Right atrium auricular region (tissue), 2 donors: ENCODE measurements at regions not wholly inside any gene's neighbourhood (a gene's known extent, or its start where the extent isn't known, plus 50 kb on each side); places are given as distances from the start of the nearest gene placed in this dataset.
"Not testable (repeated sequence)": the region's sequence is repeated elsewhere in the genome, so short reads cannot be mapped to it uniquely, and the experiment has no call there.

Source experiments
- DNase-seq: peaks from one replicate; pipeline ENCODE4 v3.0.0-alpha.2; 2019; ENCODE audit warnings: low spot score
- H3K27ac ChIP-seq, 2 donors: fragments of 200-600 bp; sonication (generic); 1 replicate in 1 of 2; 2 replicates in 1 of 2; pipeline ENCODE4 v1.5.1; 2016 to 2019
- H3K27me3 ChIP-seq, 2 donors: fragments of 200-600 bp; sonication (generic); one replicate each; pipeline versions ENCODE4 v1.5.1 to v1.6.0; 2017 to 2019
- H3K36me3 ChIP-seq: fragments of 200-600 bp; sonication (generic); one replicate; pipeline ENCODE4 v1.5.1; 2016
- H3K4me1 ChIP-seq, 2 donors: fragments of 200-600 bp; sonication (generic); one replicate each; pipeline versions ENCODE4 v1.5.1 to v1.6.0; 2017 to 2019
- H3K4me3 ChIP-seq, 2 donors: fragments of 200-600 bp; sonication (generic); 1 replicate in 1 of 2; 2 replicates in 1 of 2; pipeline ENCODE4 v1.5.1; 2017 to 2019; ENCODE audit warnings: mild to moderate bottlenecking in 1 of 2, moderate library complexity in 1 of 2
- H3K9me3 ChIP-seq, 2 donors: fragments of 200-600 bp; sonication (generic); one replicate each; pipeline ENCODE4 v1.5.1; 2019
- CTCF ChIP-seq, 2 donors: fragments of 200-600 bp; sonication (generic); IDR thresholded peaks; one replicate each; pipeline ENCODE4 v1.5.1; 2019; ENCODE audit warnings: antibody characterized with exemption in 2 of 2

- Histone ChIP-seq H3K4me3 (no peak overlapping the region), H3K4me1 (peaks cover 0 to 10% of the 10 kb centered on the region in 2 donors), H3K27ac (no peak overlapping the region), H3K27me3 (peaks cover 0 to 17% of the 10 kb centered on the region in 2 donors), H3K36me3 (no peaks in the 10 kb centered on the region), H3K9me3 (peaks cover 0 to 5% of the 10 kb centered on the region in 2 donors)
- TF ChIP-seq CTCF (IDR thresholded peaks at IDR 0.05): no peak
- DNase-seq: no peak
Measured at GRCh38 chr16:55058576-55058975, 127.9 kb downstream of the IRX5 start.

GRCh38 chr16:55059146-55059545 is 128.5 kb downstream of the IRX5 start:
- DNase-seq: no peak
- Histone ChIP-seq H3K4me1 (peaks cover 0 to 10% of the 10 kb centered on the region in 2 donors), H3K4me3 (no peak overlapping the region), H3K9me3 (peaks cover 0 to 5% of the 10 kb centered on the region in 2 donors), H3K27me3 (peaks cover 0 to 17% of the 10 kb centered on the region in 2 donors), H3K27ac (no peak overlapping the region), H3K36me3 (no peaks in the 10 kb centered on the region)
- TF ChIP-seq CTCF (IDR thresholded peaks at IDR 0.05): no peak

- Histone ChIP-seq H3K4me3 (no peak overlapping the region), H3K9me3 (no peaks in the 10 kb centered on the region), H3K27ac (no peak overlapping the region), H3K4me1 (peaks cover 0 to 10% of the 10 kb centered on the region in 2 donors), H3K27me3 (peaks cover 0 to 6% of the 10 kb centered on the region in 2 donors), H3K36me3 (no peaks in the 10 kb centered on the region)
- no peak for TF ChIP-seq CTCF (IDR thresholded peaks at IDR 0.05)
- DNase-seq: no peak
Measured at GRCh38 chr16:55061126-55061525, 130.5 kb downstream of the IRX5 start.

DNA sequence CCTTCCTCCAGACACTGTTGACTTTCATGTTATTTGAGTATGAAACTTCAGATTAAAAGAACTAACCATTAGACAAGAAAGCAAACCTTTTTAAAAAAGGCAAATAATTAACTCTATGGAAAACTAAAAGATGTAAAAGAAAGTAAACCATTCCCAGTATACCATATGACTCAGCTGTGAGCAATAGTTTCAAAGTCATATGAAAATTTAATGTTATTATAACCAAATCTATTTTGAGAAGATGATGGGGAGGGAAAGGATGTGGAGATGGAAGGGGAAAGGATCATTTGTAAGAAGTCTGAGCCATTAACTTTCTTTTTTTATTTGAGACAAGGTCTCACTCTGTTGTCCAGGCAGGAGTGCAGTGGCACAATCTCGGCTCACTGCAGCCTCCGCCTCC is 131.8 kb downstream of the IRX5 start:
- Histone ChIP-seq H3K27ac (no peak overlapping the region), H3K27me3 (no peaks in the 10 kb centered on the region), H3K9me3 (no peaks in the 10 kb centered on the region), H3K4me1 (no peaks in the 10 kb centered on the region), H3K4me3 (no peak overlapping the region), H3K36me3 (no peaks in the 10 kb centered on the region)
- no peak for TF ChIP-seq CTCF (IDR thresholded peaks at IDR 0.05)
- DNase-seq: no peak

DNA sequence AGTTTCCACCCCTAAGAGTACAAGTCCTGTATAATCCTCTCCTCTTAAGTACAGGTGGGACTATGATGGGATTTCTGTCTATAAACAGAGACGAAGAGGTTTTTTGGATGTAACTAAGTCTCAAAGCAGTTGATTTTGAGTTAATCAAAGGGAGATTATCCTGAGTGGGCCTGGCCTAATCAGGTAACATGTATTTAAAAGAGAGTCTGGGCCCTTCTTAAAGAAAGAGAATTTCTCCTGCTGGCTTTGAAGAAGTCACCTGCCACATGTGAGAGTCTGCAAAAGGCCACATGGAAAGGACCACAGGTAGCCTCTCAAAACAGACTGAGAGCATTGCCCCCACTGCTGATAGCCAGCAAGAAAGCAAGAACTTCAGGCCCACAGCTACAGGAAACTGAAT is 142.3 kb downstream of the IRX5 start:
- Histone ChIP-seq H3K27me3 (no peaks in the 10 kb centered on the region), H3K9me3 (no peaks in the 10 kb centered on the region), H3K4me3 (no peak overlapping the region), H3K27ac (no peak overlapping the region), H3K36me3 (no peaks in the 10 kb centered on the region), H3K4me1 (no peaks in the 10 kb centered on the region)
- no peak for DNase-seq
- TF ChIP-seq CTCF (IDR thresholded peaks at IDR 0.05): no peak

GRCh38 chr16:55073830-55074229 is 143.2 kb downstream of the IRX5 start:
- Histone ChIP-seq H3K36me3 (no peaks in the 10 kb centered on the region), H3K4me1 (no peaks in the 10 kb centered on the region), H3K27ac (no peak overlapping the region), H3K4me3 (no peak overlapping the region), H3K9me3 (no peaks in the 10 kb centered on the region), H3K27me3 (no peaks in the 10 kb centered on the region)
- no peak for DNase-seq
- no peak for TF ChIP-seq CTCF (IDR thresholded peaks at IDR 0.05)

- not testable (repeated sequence) for H3K4me3 ChIP-seq, H3K27ac ChIP-seq, H3K27me3 ChIP-seq, H3K9me3 ChIP-seq, H3K36me3 ChIP-seq, DNase-seq, H3K4me1 ChIP-seq
Measured at GRCh38 chr16:55075208-55075607, 144.5 kb downstream of the IRX5 start.
